ENCODE measurements at regions not wholly inside any gene's neighbourhood (a gene's known extent, or its start where the extent isn't known, plus 50 kb on each side); places are given as distances from the start of the nearest gene placed in this dataset.

DNA sequence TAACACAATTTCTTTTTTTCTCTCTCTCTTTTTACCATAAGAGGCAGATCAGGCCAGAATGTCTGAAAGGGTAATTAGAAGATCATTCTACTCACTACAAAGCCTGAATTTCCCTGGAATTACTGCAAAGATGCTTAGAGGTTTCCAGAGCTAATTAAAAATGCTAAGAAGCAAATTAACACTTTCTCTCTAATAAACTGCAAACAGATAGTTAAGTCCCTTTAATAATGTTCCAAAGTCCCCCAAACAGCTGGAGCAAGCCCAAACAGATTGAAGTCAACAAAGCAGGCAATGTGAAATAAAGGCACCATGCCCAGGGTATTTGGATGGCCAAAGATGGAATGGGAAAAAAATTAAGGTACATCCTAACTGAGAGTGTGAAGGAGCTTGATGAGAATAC lies 208.8 kb upstream of the LRFN5 start:
- TF ChIP-seq, protein P1, sequence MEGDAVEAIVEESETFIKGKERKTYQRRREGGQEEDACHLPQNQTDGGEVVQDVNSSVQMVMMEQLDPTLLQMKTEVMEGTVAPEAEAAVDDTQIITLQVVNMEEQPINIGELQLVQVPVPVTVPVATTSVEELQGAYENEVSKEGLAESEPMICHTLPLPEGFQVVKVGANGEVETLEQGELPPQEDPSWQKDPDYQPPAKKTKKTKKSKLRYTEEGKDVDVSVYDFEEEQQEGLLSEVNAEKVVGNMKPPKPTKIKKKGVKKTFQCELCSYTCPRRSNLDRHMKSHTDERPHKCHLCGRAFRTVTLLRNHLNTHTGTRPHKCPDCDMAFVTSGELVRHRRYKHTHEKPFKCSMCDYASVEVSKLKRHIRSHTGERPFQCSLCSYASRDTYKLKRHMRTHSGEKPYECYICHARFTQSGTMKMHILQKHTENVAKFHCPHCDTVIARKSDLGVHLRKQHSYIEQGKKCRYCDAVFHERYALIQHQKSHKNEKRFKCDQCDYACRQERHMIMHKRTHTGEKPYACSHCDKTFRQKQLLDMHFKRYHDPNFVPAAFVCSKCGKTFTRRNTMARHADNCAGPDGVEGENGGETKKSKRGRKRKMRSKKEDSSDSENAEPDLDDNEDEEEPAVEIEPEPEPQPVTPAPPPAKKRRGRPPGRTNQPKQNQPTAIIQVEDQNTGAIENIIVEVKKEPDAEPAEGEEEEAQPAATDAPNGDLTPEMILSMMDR (IDR thresholded peaks at IDR 0.05; ENCODE audit: low read depth, low read length): no peak

GRCh38 chr14:41393512-41393911 lies 213.2 kb upstream of the LRFN5 start:
- TF ChIP-seq, protein P1 (IDR thresholded peaks at IDR 0.05; ENCODE audit: low read depth, low read length): no peak
- no peaks in the 10 kb centered on the region for H3K27me3 ChIP-seq
- no peaks in the 10 kb centered on the region for H3K36me3 ChIP-seq
- no peaks in the 10 kb centered on the region for H3K9me3 ChIP-seq
- no peak overlapping the region for H3K4me3 ChIP-seq (ENCODE audit: low read depth, low read length)
- H3K4me1 ChIP-seq: no peaks in the 10 kb centered on the region
- DNase-seq: no peak

More for the DNA sequence above, 208.8 kb upstream of the LRFN5 start:
- no peaks in the 10 kb centered on the region for H3K4me1 ChIP-seq
- no peaks in the 10 kb centered on the region for H3K27me3 ChIP-seq
- H3K36me3 ChIP-seq: no peaks in the 10 kb centered on the region
- DNase-seq: no peak
- no peak overlapping the region for H3K4me3 ChIP-seq (ENCODE audit: low read depth, low read length)
- H3K9me3 ChIP-seq: no peaks in the 10 kb centered on the region

- H3K4me1 ChIP-seq: no peaks in the 10 kb centered on the region
- no peak overlapping the region for H3K4me3 ChIP-seq (ENCODE audit: low read depth, low read length)
- H3K36me3 ChIP-seq: no peaks in the 10 kb centered on the region
- DNase-seq: no peak
- H3K27me3 ChIP-seq: no peaks in the 10 kb centered on the region
- TF ChIP-seq, protein P1 (IDR thresholded peaks at IDR 0.05; ENCODE audit: low read depth, low read length): no peak
- H3K9me3 ChIP-seq: no peaks in the 10 kb centered on the region
Measured at GRCh38 chr14:41392226-41392625, 214.4 kb upstream of the LRFN5 start.

DNA sequence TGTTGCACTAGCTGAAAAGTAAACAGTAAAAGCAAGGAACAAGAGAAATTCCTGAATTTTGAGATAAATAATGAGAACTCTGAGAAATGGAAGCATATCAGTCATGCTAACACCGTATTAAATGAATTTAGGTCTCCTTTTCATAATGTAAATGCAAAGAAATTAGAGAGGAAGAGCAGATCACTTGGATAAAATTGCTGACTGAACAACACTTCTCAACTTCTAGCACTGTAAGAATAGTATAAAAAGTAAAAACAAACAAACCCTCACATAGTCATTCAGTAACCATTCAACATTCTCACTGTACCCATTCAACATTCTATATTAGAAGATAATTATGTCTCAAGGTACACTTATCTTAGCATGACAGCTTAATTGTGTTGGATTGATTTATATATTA lies 217.3 kb upstream of the LRFN5 start:
- H3K9me3 ChIP-seq: no peaks in the 10 kb centered on the region
- H3K4me3 ChIP-seq (ENCODE audit: low read depth, low read length): no peak overlapping the region
- no peaks in the 10 kb centered on the region for H3K27me3 ChIP-seq
- DNase-seq: no peak
- H3K36me3 ChIP-seq: no peaks in the 10 kb centered on the region
- H3K4me1 ChIP-seq: no peaks in the 10 kb centered on the region
- TF ChIP-seq, protein P1 (IDR thresholded peaks at IDR 0.05; ENCODE audit: low read depth, low read length): no peak

DNA sequence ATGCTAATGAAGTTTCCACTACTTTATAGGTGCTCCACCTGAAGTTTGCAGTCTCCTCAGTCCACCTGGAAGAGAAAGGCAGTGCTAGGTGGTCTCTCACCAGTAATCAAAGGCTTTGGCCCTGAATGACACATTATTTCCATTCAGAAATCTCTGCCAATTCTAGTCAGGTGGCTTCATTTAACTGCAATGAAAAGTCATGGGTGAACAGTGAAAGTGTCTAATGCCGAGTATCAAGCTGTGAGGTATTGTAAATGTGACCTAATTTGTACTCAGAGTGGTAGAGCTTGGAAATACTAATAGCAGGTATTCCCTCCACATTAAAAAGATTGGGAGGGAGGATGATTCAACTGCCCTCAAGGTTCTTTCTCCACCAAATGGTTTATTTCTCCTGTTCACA lies 220.9 kb upstream of the LRFN5 start:
- no peaks in the 10 kb centered on the region for H3K27me3 ChIP-seq
- H3K9me3 ChIP-seq: no peaks in the 10 kb centered on the region; the same call in 1 of the 2 replicates
- no peaks in the 10 kb centered on the region for H3K4me1 ChIP-seq
- no peaks in the 10 kb centered on the region for H3K36me3 ChIP-seq
- no peak for DNase-seq
- TF ChIP-seq, protein P1 (IDR thresholded peaks at IDR 0.05; ENCODE audit: low read depth, low read length): no peak
- no peak overlapping the region for H3K4me3 ChIP-seq (ENCODE audit: low read depth, low read length)

DNA sequence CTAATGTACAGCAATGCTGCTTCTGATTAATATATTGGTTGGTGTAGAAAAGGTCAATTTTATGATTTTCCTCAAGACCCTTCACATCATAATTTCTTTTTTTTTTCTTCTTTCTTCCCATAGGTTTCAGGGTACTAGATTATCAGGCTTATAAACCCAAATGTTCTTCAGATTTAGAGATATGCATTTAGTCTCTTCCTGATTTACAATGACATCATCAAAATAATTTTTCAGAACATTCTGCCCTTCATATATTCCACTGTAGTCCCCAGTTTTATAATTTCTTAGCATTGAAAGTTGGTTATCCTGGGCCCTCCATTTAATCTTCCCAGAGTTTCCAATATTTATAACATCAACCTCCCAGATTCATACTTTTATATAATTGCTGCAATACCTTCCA lies 226.7 kb upstream of the LRFN5 start:
- no peak for DNase-seq
- H3K4me3 ChIP-seq (ENCODE audit: low read depth, low read length): no peak overlapping the region
- no peaks in the 10 kb centered on the region for H3K4me1 ChIP-seq
- TF ChIP-seq, protein P1 (IDR thresholded peaks at IDR 0.05; ENCODE audit: low read depth, low read length): no peak
- no peaks in the 10 kb centered on the region for H3K27me3 ChIP-seq
- H3K36me3 ChIP-seq: no peaks in the 10 kb centered on the region
- no peaks in the 10 kb centered on the region; the same call in 1 of the 2 replicates for H3K9me3 ChIP-seq

Measured in BE2C (cell line).